Glomerular visceral epithelial cell (primary cell): ENCODE measurements at regions not wholly inside any gene's neighbourhood (a gene's known extent, or its start where the extent isn't known, plus 50 kb on each side); places are given as distances from the start of the nearest gene placed in this dataset.

ENCODE experiments used
- DNase-seq: peaks from one replicate; pipeline ENCODE4 v3.0.0-alpha.2; 2016; ENCODE audit errors: extremely low spot score

DNA sequence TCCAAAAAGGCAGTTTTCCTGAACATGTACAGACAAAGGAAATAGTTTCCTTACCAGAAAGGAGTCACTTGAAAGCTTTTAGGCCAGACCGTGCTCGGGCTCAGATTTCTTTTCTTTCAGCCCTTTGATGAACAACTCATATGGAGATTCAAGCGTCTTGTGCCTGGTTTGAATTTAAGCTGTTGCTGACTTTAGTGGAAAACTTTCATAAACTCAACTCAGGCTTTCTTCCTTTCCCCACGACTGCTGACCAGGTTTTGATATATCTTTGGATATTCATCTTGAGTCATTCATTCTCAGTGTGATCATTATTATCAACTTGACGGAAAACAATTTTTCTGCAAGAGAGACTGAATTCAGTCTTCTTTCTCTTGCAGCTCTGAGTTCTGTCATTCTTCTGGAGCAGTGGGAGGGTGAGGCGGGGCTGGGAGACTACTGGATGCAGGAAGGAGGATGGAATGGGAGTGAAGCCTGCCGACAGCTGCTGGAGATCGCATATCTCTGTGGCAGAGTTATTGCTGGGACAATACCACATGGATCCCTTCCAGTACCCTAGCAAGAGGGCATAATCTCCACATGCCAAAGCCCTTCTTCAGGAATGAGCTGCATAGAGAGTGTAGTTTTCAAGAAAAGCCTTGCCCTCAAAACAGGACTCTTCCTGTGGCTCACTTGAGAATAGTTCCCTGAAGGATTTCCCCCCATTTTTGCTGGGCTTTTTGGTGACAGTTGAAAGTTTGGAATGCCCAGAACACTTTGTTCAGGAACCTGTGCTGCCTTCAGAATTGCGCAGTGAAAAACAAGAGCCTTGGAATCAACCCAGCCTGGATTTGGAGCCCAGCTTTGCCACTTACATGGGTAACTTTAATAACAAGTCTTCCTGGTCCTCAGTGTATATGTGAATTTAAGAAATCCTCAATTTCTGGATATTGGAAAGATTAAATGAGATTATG is 364.4 kb downstream of the ZNF521 start:
- DNase-seq: no peak

DNA sequence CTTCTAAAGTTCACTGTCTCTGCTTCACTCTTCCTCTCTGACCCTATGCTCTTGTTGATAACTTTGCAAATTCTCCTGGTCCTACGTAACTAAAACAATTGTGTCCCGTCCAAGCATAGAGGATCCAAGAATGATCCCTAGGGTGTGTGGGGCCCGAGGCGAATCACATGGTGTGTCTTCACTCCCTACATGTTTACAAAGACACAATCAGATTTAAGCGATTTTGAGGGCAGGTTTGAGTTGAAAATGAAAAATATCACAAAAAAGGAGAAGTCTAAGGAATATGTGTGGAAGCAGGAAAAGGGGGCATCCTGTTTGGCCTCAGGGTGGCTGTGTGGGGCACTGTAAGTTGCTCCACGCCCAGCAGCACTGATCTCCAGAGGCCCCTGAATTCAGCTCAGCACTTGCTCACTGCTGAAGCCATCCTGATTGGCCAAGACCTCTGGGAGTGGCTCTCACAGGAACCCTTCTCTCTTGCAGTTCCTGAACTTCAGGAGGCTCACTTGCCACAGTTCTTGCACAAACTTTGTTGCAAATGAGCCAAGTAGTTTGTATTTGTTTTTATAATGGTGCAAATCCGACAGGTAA is 363.6 kb downstream of the ZNF521 start:
- no peak for DNase-seq

DNA sequence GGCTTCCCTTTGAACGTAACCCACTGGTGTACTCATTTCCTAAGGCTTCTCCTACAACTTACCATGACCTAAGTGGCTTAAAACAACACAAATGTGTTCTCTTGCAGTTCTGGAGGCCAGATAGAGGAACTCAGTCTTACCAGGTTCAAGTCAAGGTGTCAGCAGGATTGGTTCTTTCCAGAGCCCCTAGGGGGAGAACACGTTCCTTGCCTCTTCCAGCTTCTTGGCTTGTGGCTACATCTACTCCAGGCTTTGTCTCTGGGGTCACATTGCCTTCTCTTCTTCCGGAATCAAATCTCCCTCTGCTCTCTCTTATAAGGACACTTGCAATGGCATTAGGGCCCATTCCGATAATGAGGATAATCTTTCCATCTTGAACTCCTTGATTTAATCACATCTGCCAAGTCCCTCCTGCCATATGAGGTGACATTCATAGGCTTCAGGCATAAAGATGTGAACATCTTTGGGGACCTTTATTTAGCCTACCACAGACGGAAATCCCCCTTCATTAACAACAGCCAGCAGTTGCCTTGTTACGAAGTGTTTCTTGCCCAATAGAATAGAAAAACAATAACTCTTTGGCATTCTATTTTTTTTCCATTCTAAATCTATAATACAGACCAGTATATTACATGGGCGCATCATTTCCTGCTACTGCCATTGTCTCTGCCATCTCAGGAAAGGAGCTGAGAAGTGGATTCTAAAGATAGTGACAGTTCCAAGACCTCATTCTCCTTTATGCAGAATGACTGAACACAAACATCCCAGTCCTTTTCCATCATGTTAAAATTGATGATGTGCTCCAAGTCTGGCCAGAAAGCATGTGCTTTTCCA is 362.0 kb downstream of the ZNF521 start:
- DNase-seq: no peak

DNA sequence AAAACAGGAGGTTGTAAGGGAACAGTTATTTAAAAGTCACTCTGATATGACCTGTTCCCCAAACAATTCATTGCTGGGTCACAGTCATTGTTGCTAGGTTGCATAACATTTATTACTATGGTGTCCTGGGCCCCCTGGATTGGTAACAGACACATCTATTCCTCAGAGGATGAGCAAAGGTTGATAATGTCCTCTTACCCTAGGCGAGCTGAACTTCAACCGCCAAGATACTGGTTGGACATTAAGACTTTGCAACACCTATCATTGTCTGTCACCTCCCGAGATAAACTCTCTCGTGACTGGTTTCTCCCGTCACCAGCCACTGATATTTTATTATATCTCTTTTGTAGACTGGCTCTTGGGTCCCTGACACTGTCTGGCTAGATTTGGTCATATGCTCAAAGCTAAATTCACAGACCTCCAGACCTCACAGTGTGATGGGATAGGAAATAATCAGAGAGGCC is 361.3 kb downstream of the ZNF521 start:
- no peak for DNase-seq

DNA sequence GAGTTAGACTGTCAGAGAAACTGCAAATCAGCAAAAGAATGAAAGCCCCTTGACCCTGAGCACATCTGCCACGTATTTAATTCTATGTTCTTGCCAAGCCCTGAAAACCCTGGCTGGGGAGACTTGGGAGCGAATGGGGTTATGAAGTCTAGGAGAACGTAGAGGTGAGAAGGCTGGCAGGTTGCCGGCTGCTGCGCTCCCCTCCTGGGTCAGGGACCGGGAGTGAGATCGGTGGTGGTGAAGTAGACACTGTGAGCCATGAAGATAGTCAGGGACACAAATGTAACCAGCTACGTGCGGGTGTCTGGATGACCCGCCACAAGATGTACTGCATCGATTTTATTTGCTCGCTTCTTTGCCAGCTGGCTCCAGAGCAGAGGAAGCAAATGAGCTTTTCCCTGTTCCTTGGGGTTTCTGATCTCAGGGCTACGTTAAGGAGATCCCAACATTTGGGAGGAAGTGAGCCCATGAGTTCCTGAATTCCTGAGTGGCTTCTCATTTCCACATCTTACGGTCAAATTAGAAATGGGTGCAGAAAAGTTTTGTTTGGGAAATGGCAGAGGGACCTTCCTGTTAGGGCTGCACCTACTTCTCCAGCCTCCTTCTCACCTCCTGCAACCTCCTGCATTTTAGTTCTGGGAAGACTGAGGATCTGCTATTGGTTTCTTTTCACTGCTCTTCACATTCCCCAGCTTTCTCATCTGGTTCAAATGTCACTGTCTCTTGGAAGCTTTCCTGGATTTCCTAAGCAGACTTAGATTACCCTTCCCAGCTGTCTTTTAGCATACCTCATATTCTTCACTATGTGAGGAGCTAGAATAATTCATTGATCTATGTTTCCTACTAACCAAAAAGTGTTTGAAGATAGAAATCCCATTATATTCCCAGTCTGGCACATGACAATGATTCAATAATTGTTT is 360.6 kb downstream of the ZNF521 start:
- DNase-seq: no peak

DNA sequence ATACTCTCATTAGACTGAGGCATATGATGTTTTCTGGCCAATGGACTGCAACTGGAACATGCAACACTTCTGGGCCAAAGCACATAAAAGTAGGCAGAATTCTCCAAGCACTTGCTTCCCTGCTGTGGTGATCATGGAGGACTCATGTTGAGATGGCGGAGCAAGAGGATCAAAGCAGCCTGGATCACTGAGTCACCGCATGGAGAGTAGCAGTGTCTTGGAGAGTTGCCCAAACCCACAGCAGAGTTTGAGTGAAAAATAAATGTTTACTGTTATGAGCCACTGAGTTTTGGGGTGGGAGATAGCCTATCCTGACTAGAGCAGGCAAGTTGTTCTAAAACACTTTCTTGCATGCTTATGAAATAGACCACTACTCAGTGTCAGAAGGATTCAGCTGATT is 359.5 kb downstream of the ZNF521 start:
- no peak for DNase-seq

DNA sequence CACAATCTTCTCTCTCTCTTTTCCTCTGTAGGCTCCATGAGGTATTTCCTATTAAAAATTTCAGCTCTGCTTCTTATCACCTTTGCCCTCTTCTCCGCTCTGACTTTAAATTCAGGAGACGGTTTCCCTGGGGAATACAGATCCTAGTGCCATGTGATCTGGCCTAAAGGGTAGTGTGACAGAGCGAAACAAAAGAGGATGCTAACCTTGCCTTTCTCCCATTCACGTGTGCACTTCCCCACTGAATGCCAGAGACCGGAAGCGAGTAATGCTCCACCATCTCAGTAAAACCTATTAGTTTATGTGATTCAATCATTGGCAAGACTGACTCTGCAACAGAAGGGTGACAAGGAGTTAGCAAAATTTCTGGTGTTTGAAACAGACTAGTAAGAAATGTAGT is 358.3 kb downstream of the ZNF521 start:
- no peak for DNase-seq

DNA sequence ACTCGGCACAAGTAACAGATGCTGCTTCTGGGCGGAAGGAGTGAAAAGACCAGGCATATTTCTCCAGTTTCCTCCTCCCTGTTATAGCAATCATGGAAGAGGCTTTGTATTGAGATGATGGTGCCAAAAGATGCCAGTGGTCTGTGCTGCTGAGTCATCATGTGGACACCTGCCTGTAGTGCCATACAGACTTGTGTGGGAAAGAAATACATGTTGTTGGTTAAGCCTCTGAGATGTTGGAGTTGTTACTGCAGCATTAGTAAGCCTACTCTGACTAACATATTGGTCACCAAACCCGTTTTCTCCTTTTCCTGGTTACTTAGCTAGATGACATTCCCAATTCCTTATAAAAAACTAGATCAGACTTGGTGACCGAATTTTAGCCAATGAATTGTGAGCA is 356.9 kb downstream of the ZNF521 start:
- no peak for DNase-seq

DNA sequence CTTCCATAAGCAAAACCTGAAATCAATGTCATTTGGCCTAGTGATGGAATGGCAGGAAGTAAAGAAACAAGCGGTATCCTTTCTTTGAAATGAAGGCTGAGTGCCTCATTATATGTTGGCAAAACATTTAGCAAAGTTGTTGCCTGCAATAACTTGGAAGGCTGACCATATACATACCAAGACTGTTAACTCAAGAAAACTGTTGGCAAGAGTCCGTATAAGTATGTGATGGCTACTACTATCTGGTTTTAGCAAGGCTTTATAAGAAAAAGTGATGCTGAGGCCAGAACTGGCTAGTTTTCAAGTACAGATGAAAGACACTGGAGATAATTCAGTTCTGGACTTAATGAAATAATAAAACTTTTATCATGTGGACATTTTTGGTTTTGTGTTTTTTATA is 356.2 kb downstream of the ZNF521 start:
- no peak for DNase-seq

DNA sequence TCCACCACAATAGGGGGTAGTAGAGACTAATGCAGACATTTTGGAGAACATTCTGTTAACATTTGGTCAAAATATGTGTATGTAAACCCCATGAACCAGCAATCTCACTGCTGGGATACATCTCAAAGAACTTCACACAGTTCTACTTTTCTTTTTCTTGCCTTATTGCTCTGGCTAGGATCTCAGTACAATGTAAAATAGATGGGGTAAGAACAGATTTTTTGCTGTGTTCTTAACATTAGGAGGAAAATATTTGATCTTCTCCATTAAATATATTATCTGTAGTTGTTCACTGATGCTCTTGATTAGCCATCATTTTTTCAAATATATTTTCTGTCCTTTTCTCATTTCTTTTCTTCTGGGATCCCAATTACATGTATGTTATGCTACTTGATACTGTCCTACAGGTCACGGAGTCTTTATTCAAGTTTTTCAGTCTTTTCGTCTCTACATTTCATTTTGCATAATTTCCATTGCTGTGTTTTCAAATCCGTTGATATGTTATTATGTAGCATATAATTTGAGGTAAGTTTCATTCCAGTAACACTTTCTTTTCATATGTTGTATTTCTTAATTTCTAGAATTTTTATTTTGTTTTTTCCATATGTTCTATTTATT is 352.2 kb downstream of the ZNF521 start:
- no peak for DNase-seq

DNA sequence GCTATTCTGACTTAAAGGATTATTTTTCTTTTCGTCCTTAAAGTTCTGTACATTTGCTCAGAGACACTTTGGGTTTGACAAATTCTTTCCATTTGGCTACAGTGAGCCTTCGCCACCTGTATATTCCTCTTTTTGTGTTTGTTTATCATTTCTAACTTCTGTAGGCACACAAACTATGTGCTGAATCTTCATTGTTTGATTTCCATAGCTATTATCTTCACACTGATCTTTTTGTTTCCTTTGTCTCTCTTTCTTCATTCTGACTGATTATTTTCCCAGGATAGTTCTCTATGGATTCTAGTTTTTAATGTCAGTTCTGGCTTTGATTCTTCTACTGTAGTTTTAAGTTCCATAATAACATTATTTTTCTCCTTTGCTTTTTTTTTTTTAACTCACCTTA is 350.2 kb downstream of the ZNF521 start:
- DNase-seq: no peak

DNA sequence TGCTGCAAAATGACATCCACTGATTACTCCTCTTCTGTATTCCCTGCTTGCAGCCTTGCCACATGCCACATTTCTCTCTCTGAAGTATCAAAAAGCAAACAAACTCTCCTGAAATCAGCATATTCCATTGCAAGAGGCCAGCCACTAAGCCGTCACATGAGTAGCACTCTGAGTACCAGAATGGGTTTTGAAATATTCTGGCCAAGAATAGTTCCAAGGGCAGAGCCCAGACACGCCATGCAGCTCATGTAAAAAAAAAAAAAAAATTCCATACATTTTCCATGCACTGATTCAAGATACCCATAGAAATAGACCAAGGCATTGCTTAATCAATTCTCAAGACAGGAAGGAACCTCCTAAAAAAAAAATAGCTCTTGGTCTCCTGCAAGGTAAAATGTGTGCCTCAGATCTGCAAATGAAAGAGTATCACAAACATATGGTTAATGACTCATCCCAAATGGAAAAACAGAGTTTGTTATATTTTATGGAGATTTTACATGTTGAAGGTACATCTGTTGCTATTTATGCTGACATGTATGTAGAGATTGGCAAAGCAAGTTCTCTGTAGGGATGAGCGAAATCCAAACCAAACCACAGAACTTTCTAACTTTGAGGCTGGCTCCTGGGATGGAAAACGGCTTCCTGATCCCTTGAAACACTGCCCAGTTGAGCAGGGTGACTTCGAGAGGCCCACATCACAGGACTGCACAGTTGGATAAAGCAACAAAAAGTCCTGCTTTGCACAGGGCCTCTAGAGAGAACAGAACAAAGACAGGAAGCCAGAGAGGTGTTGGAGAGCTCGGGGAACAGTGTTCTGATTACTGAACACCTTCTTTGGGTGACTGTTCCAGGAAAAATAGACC is 346.2 kb downstream of the ZNF521 start:
- no peak for DNase-seq

DNA sequence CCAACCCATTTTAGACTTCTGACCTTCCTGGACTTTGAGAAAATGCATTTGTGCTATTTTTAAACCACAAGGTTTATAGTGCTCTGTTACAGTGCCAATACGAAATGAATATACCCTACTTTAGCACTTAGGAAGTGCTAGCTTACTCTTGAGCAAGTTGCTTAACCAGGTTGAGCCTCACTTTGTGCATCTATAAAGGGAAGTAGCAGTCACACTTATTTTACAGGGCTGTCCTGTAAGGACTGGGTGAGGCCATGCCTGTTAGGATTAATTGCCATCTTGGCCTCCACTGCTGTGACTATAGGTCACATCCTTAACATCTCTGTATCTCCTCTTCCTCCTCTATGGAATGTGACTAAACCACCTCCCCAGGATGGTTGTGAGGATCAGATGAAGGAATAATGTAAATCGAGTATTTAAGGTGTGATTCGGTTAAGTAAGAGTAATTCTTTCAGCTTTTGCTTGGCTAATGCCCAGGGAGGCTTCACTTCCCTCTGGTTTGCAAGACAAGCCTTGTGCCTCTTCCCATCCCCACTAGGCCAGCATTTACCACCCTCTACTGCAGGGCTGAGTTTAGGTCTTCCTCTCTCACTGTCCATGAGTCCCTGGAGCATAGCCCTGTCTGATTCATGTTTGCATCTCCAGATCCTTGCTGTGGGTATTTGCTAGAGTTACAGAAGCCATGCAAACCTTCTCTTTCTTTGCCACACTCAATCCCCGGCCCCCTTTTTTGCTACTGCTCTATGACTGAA is 341.2 kb downstream of the ZNF521 start:
- no peak for DNase-seq
